ENCODE measurements at regions not wholly inside any gene's neighbourhood (a gene's known extent, or its start where the extent isn't known, plus 50 kb on each side); places are given as distances from the start of the nearest gene placed in this dataset.

GRCh38 chr19:13621413-13621812, 115.1 kb upstream of the CACNA1A start:
- no peak for TF ChIP-seq POLR2A (IDR thresholded peaks at IDR 0.05; ENCODE audit: low read depth, low read length)
- TF ChIP-seq POLR2AphosphoS5 (IDR thresholded peaks at IDR 0.05; ENCODE audit: low read depth, low read length) = no peak
- TF ChIP-seq SPI1 (IDR thresholded peaks at IDR 0.05; ENCODE audit: low read depth, low read length) = no peak
- TF ChIP-seq TAF1 (IDR thresholded peaks at IDR 0.05; ENCODE audit: low read depth, low read length) = no peak
- no peak for TF ChIP-seq PAX5 (IDR thresholded peaks at IDR 0.05; ENCODE audit: insufficient read depth, low read length, severe bottlenecking)

Measured in GM12891 (cell line).